ENCODE measurements at regions not wholly inside any gene's neighbourhood (a gene's known extent, or its start where the extent isn't known, plus 50 kb on each side); places are given as distances from the start of the nearest gene placed in this dataset.

DNA sequence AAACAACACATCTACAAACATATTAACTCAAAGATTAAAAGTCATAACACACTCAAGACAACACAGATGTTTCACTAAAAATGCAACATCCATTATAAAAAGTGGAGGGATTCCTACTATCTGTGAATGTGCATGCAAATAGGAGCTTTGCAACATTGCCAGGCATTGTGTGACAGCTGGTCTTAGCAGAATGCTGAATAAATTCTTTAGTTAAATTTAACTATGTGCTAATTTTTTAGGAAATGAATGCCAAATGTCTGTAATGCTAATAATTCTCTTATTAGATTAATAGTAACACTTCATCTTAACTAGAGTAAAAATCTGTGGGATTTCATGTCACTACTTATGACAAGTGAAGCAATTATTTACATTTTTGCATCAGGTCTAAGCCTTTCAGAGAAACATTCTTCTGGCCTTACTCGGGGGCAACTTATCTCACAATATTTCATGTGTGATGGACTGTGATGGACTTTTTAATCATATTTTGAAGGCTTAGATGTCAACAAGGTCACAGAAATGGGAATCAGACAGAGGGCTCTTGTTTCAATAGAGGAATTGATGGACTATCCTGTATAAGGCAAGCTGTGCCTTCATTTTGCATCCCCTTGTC is 524.6 kb upstream of the KCND2 start:
- TF ChIP-seq, protein P1, sequence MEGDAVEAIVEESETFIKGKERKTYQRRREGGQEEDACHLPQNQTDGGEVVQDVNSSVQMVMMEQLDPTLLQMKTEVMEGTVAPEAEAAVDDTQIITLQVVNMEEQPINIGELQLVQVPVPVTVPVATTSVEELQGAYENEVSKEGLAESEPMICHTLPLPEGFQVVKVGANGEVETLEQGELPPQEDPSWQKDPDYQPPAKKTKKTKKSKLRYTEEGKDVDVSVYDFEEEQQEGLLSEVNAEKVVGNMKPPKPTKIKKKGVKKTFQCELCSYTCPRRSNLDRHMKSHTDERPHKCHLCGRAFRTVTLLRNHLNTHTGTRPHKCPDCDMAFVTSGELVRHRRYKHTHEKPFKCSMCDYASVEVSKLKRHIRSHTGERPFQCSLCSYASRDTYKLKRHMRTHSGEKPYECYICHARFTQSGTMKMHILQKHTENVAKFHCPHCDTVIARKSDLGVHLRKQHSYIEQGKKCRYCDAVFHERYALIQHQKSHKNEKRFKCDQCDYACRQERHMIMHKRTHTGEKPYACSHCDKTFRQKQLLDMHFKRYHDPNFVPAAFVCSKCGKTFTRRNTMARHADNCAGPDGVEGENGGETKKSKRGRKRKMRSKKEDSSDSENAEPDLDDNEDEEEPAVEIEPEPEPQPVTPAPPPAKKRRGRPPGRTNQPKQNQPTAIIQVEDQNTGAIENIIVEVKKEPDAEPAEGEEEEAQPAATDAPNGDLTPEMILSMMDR (IDR thresholded peaks at IDR 0.05; ENCODE audit: low read depth, low read length), result no peak
- no peak overlapping the region for H3K4me3 ChIP-seq (ENCODE audit: low read depth, low read length)

DNA sequence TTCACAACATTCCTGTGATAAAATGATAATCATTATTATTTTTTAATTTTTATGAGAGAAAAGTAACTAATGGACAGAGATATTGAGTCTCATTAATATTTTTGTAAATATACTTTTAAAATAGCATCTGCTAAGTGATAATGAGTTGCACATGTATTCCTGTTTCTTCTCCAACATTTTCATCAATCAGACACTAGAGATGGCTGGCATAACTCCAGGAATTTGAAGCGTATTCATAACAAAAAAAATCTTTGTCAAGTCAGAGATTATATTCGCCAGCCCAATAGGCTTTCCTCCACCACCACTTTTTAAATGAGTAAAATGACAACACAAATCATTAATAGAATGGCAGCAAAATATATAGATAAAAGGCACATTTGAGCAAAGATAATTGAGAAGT is 524.0 kb upstream of the KCND2 start:
- TF ChIP-seq, protein P1 (IDR thresholded peaks at IDR 0.05; ENCODE audit: low read depth, low read length), result no peak
- H3K4me3 ChIP-seq (ENCODE audit: low read depth, low read length), result no peak overlapping the region

DNA sequence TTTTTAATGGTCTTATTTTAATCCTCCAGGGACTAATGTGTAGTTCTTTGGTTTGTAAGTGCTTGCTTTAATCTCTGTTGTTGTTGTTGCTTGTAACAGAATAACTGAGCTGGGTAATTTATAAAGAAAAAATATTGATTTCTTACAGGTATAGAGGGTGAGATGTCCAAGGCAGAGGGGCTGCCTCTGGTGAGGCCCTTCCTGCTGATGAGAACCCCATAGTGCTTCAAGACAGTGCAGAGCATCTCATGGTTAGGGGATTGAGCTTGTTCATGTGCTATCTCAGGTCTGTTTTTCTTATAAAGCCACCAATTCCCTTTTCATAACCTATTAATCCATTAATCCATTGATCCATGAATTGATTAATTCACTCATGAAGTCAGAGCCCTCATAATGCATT is 516.3 kb upstream of the KCND2 start:
- H3K4me3 ChIP-seq (ENCODE audit: low read depth, low read length), result no peak overlapping the region
- TF ChIP-seq, protein P1 (IDR thresholded peaks at IDR 0.05; ENCODE audit: low read depth, low read length), result no peak

DNA sequence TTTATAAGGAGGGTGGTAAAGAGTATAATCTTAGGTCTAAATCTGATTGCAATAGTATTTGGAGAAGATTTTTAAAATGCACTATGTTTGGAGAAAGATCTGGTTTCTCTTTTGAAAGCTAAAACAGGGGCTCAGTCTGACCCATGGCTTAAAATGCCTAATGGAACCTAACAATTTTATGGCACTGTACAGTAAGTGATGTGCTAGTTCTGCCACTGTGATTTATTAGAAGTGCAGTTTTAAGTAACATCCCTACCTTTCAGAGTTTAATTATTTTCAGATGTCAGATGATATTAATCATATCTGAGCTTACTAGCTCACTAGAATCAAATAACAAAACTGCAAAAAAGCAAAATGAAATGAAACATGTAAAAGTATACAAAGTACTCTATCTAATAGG is 514.7 kb upstream of the KCND2 start:
- TF ChIP-seq, protein P1 (IDR thresholded peaks at IDR 0.05; ENCODE audit: low read depth, low read length), result no peak
- H3K4me3 ChIP-seq (ENCODE audit: low read depth, low read length), result no peak overlapping the region

DNA sequence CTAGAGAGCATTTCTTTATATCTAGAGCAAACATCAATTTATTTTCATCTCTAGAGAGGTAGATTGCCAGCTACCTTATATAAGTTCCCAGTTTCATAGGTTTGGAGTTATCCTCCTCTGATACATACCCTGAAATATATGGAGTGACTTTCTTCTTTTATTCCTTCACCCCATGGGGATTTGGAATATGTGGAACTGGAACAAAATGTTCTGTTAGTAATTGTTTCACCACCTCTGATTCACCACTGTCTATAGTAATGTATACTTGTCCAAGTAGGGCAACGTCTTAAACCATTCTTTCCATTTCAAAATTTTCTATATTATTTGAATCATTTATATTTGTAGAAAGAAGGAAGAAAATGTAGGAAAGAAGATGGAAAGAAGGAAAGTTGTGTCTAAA is 511.2 kb upstream of the KCND2 start:
- TF ChIP-seq, protein P1 (IDR thresholded peaks at IDR 0.05; ENCODE audit: low read depth, low read length), result no peak

DNA sequence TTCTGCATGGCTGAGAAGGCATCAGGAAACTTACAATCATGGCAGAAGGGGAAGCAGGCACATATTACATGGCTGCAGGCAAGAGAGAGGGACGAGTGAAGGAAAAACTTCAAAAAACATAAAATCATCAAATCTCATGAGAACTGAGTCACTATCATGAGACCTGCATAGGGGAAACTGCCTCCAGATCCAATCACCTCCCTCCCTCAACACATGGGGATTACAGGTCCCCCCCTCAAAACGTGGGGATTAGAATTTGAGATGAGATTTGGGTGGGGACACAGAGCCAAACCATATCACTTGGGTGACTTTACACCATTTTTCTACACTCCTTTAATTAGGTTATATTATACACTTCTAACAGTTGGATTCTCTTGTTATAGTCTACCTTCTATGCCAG is 490.7 kb upstream of the KCND2 start:
- TF ChIP-seq, protein P1 (IDR thresholded peaks at IDR 0.05; ENCODE audit: low read depth, low read length), result no peak

More for the DNA sequence above, 511.2 kb upstream of the KCND2 start:
- no peak overlapping the region for H3K4me3 ChIP-seq (ENCODE audit: low read depth, low read length)

DNA sequence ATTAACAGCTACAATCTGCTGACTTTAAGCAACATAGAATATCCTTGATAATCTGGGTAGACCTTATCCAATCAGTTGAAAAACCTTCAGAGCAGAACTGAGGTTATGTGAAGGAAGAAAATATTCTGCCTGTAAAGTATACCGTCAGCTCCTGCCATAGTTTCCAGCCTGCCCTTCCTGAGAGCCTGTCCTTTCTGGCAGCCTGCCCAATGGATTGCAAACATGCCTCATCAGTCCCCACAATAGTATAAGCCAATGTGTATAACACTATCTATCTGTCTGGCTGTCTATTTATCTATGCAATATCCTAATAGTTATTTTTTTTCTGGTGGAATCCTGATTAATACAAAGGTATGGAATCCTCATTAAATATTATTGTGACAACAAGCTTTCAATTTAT is 489.2 kb upstream of the KCND2 start:
- H3K4me3 ChIP-seq (ENCODE audit: low read depth, low read length), result no peak overlapping the region
- TF ChIP-seq, protein P1 (IDR thresholded peaks at IDR 0.05; ENCODE audit: low read depth, low read length), result no peak

More for the DNA sequence above, 490.7 kb upstream of the KCND2 start:
- H3K4me3 ChIP-seq (ENCODE audit: low read depth, low read length), result no peak overlapping the region
